ENCODE measurements at regions not wholly inside any gene's neighbourhood (a gene's known extent, or its start where the extent isn't known, plus 50 kb on each side); places are given as distances from the start of the nearest gene placed in this dataset.
A peak's percentile ranks its signal among the peaks of the same experiment; 100 is the strongest.

- CTCF ChIA-PET, result no interaction called here
- TF ChIP-seq, protein P1, sequence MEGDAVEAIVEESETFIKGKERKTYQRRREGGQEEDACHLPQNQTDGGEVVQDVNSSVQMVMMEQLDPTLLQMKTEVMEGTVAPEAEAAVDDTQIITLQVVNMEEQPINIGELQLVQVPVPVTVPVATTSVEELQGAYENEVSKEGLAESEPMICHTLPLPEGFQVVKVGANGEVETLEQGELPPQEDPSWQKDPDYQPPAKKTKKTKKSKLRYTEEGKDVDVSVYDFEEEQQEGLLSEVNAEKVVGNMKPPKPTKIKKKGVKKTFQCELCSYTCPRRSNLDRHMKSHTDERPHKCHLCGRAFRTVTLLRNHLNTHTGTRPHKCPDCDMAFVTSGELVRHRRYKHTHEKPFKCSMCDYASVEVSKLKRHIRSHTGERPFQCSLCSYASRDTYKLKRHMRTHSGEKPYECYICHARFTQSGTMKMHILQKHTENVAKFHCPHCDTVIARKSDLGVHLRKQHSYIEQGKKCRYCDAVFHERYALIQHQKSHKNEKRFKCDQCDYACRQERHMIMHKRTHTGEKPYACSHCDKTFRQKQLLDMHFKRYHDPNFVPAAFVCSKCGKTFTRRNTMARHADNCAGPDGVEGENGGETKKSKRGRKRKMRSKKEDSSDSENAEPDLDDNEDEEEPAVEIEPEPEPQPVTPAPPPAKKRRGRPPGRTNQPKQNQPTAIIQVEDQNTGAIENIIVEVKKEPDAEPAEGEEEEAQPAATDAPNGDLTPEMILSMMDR (IDR thresholded peaks at IDR 0.05), result no peak
- no peaks in the 10 kb centered on the region for H3K27me3 ChIP-seq (ENCODE audit: control insufficient read depth in 1 of 2, insufficient read depth in 2 of 2, low read length in 2 of 2)
- H3K27ac ChIP-seq (ENCODE audit: low read depth in 1 of 2, low read length in 2 of 2), result no peak overlapping the region
- intact Hi-C loops (cut with DNase I, micrococcal nuclease), result loop anchor here in 1 of 2 experiments (5.0 kb wide), 1 partner anchor 48 kb away; no protein-coding TSS in a partner anchor
- POLR2A ChIA-PET, result interaction anchor here (0.6 to 1.5 kb wide), 4 partner anchors 9 to 530 kb away, joined by 3 to 8 read pairs (median 3); no protein-coding TSS in a partner anchor
- no peaks in the 10 kb centered on the region for H3K36me3 Mint-ChIP-seq (ENCODE audit: low read depth)
- H3K9me3 Mint-ChIP-seq, result no peaks in the 10 kb centered on the region
- no peaks in the 10 kb centered on the region for H3K36me3 ChIP-seq (ENCODE audit: insufficient read depth, low read length)
- DNase-seq (peak in 2 of 14 experiments; percentile 19 to 21), ATAC-seq (ENCODE audit: poor library complexity) (no peak)
- H3K27me3 Mint-ChIP-seq, result no peaks in the 10 kb centered on the region
- no peak overlapping the region for H3K4me3 ChIP-seq (ENCODE audit: low read length)
- peaks cover 76% of the 10 kb centered on the region for H3K4me1 Mint-ChIP-seq (ENCODE audit: low read depth)
- peak overlapping the region; percentile 94 for H3K27ac Mint-ChIP-seq
- H3K4me1 ChIP-seq (ENCODE audit: insufficient read depth, low read length), result peaks cover 56% of the 10 kb centered on the region
- H3K4me3 Mint-ChIP-seq, result peak overlapping the region; percentile 68
- no peaks in the 10 kb centered on the region for H3K9me3 ChIP-seq (ENCODE audit: control insufficient read depth in 1 of 2, insufficient read depth in 1 of 2, low read length in 2 of 2)
These were observed 186.2 kb downstream of the FOXO1 start for GRCh38 chr13:40480012-40480914.

DNA sequence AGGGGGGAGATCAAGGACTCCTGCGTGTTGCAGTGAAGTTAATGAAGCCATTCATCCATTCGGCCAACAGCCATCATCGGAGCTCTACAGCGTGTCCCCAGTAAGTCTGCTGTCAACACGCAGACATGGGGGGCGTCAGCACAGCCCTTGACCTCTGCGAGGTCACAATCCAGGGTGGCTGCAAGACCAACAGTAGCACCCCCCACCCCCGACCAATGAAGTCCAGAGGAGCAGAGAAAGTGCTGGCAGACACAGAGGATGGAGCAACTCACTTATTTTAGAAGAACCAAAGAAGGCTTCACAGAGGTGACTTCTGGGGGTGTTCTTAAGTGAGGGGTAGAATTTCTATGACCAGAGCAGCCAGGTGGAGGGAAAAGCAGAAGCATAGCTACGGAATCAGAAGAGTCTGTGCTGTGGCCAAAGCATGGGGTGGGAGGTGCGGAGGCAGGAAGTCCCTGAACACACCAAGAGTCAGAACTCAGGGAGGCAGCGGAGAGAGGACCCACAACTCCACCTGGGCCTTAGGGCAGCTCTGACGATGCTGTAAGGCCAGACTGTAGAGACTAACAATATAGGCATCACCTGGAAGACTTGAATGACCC is 185.4 kb downstream of the FOXO1 start:
- ChIA-PET POLR2A (interaction anchor here (0.6 to 1.5 kb wide), 4 partner anchors 10 to 529 kb away, joined by 3 to 8 read pairs (median 3); no protein-coding TSS in a partner anchor), CTCF (no interaction called here)
- no peaks in the 10 kb centered on the region for H3K27me3 Mint-ChIP-seq
- peak overlapping the region; percentile 94 for H3K27ac Mint-ChIP-seq
- H3K9me3 Mint-ChIP-seq, result no peaks in the 10 kb centered on the region
- peaks cover 77% of the 10 kb centered on the region for H3K4me1 Mint-ChIP-seq (ENCODE audit: low read depth)
- no peak overlapping the region for H3K4me3 ChIP-seq (ENCODE audit: low read length)
- H3K4me3 Mint-ChIP-seq, result peak overlapping the region; percentile 68
- intact Hi-C loops (cut with DNase I, micrococcal nuclease), result loop anchor here in 1 of 2 experiments (5.0 kb wide), 1 partner anchor 49 kb away; no protein-coding TSS in a partner anchor
- ATAC-seq (ENCODE audit: poor library complexity) (no peak), DNase-seq (peak in 1 of 14 experiments; percentile 39)
- H3K36me3 ChIP-seq (ENCODE audit: insufficient read depth, low read length), result no peaks in the 10 kb centered on the region
- TF ChIP-seq, protein P1 (IDR thresholded peaks at IDR 0.05), result no peak
- H3K27ac ChIP-seq (ENCODE audit: low read depth in 1 of 2, low read length in 2 of 2), result no peak overlapping the region
- peaks cover 63% of the 10 kb centered on the region for H3K4me1 ChIP-seq (ENCODE audit: insufficient read depth, low read length)
- no peaks in the 10 kb centered on the region for H3K36me3 Mint-ChIP-seq (ENCODE audit: low read depth)
- H3K27me3 ChIP-seq (ENCODE audit: control insufficient read depth in 1 of 2, insufficient read depth in 2 of 2, low read length in 2 of 2), result no peaks in the 10 kb centered on the region
- no peaks in the 10 kb centered on the region for H3K9me3 ChIP-seq (ENCODE audit: control insufficient read depth in 1 of 2, insufficient read depth in 1 of 2, low read length in 2 of 2)

DNA sequence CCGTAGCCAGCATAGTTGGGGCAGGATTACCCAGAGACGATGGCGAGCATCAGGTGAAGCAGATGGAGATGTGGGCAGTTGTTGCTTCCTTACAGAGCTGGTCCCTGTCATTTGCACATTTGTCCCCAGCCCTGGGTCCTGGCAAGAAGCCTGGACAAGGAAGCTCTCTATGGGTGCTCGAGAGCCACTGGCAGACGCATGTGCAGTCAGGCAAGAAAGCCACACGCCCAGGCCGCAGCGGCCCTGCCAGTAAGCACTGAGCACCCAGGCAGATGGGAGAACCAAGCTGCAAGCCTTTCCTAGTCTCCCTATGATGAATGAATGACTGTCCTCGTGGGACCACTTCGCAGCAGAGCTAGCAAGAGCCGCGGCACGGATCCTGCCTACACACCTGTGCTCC is 182.8 kb downstream of the FOXO1 start:
- ChIA-PET POLR2A (interaction anchor here (0.7 to 5.3 kb wide), 9 partner anchors 11 to 296 kb away, joined by 3 to 38 read pairs (median 3); partner anchors contain the start of gene FOXO1), CTCF (interaction anchor here (0.8 to 1.4 kb wide), 3 partner anchors 11 to 199 kb away, joined by 4 to 5 read pairs (median 4); no protein-coding TSS in a partner anchor)
- H3K27ac ChIP-seq (ENCODE audit: low read depth in 1 of 2, low read length in 2 of 2), result peak overlapping the region; percentile 14 to 77
- intact Hi-C loops (cut with DNase I, micrococcal nuclease), result loop anchor here in 1 of 2 experiments (5.0 kb wide), 1 partner anchor 51 kb away; no protein-coding TSS in a partner anchor
- H3K4me1 Mint-ChIP-seq (ENCODE audit: low read depth), result peaks cover 79% of the 10 kb centered on the region
- no peaks in the 10 kb centered on the region for H3K36me3 ChIP-seq (ENCODE audit: insufficient read depth, low read length)
- H3K4me1 ChIP-seq (ENCODE audit: insufficient read depth, low read length), result peaks cover 85% of the 10 kb centered on the region
- no peaks in the 10 kb centered on the region for H3K9me3 Mint-ChIP-seq
- no peaks in the 10 kb centered on the region for H3K36me3 Mint-ChIP-seq (ENCODE audit: low read depth)
- TF ChIP-seq, protein P1 (IDR thresholded peaks at IDR 0.05), result peak; percentile 14
- no peak overlapping the region for H3K4me3 ChIP-seq (ENCODE audit: low read length)
- H3K9me3 ChIP-seq (ENCODE audit: control insufficient read depth in 1 of 2, insufficient read depth in 1 of 2, low read length in 2 of 2), result no peaks in the 10 kb centered on the region
- no peak overlapping the region for H3K4me3 Mint-ChIP-seq
- no peak for ATAC-seq (ENCODE audit: poor library complexity)
- peak overlapping the region; percentile 94 for H3K27ac Mint-ChIP-seq
- H3K27me3 ChIP-seq (ENCODE audit: control insufficient read depth in 1 of 2, insufficient read depth in 2 of 2, low read length in 2 of 2), result no peaks in the 10 kb centered on the region
- no peak for DNase-seq
- no peaks in the 10 kb centered on the region for H3K27me3 Mint-ChIP-seq
